NT2/D1 (cell line): ENCODE measurements at regions not wholly inside any gene's neighbourhood (a gene's known extent, or its start where the extent isn't known, plus 50 kb on each side); places are given as distances from the start of the nearest gene placed in this dataset.

Experiments used
- DNase-seq: peaks from one replicate; pipeline ENCODE4 v3.0.0-alpha.2; 2011; ENCODE audit warnings: low read depth, low spot score
- H3K27me3 ChIP-seq: 2 replicates; pipeline ENCODE4 v1.6.0; 2011; ENCODE audit warnings: mild to moderate bottlenecking; ENCODE audit not compliant: insufficient read length, insufficient read depth
- H3K36me3 ChIP-seq: 2 replicates; pipeline ENCODE4 v1.6.1; 2011; ENCODE audit warnings: mild to moderate bottlenecking, low read length, mixed read lengths; ENCODE audit not compliant: insufficient read depth, insufficient read length
- H3K4me1 ChIP-seq: 2 replicates; pipeline ENCODE4 v1.5.1; 2011; ENCODE audit not compliant: insufficient read depth, insufficient read length
- H3K4me3 ChIP-seq: 2 replicates; pipeline ENCODE4 v1.5.1; 2011; ENCODE audit warnings: low read depth; ENCODE audit not compliant: insufficient read length
- H3K9ac ChIP-seq: 2 replicates; pipeline ENCODE4 v1.6.0; 2011; ENCODE audit warnings: low read depth; ENCODE audit not compliant: insufficient read length
- H3K9me3 ChIP-seq: 2 replicates; pipeline ENCODE4 v1.5.1; 2011; ENCODE audit warnings: mild to moderate bottlenecking, low read length; ENCODE audit not compliant: insufficient read depth
- SUZ12 ChIP-seq: IDR thresholded peaks from 2 replicates; pipeline ENCODE4 v1.6.1; 2011; ENCODE audit not compliant: insufficient read length, insufficient read depth; ENCODE audit errors: extremely low read depth
- YY1 ChIP-seq: IDR thresholded peaks from 2 replicates; pipeline ENCODE4 v1.6.1; 2011; ENCODE audit not compliant: insufficient read length, insufficient read depth
- ZNF274 ChIP-seq: IDR thresholded peaks from 2 replicates; pipeline ENCODE4 v1.6.1; 2011; ENCODE audit warnings: mild to moderate bottlenecking, low read depth, low read length

DNA sequence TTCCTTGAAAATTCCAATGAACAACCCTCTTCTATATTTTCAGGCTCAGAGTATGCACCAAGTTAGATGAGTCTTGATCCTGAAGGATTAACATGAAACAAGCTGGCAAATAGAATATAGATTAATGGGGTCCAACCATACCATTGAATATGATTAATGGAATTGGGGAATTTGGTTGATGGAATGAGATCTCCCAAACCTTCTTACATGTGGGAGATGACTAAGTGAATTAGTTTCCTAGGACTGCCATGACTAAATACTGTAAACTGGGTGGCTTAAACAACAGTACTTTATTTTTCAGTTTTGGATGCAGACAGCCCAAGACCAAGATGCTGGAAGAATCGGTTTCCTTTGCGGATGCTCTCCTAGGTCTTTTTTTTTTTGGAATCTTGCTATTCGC is 347.0 kb downstream of the QKI start:
- Histone ChIP-seq H3K36me3 (no peaks in the 10 kb centered on the region), H3K4me1 (no peaks in the 10 kb centered on the region), H3K9ac (no peak overlapping the region), H3K4me3 (no peak overlapping the region), H3K9me3 (no peaks in the 10 kb centered on the region), H3K27me3 (no peaks in the 10 kb centered on the region)
- DNase-seq: no peak
- TF ChIP-seq SUZ12 (no peak), YY1 (no peak), ZNF274 (no peak)

GRCh38 chr6:163760860-163761259 is 346.3 kb downstream of the QKI start:
- Histone ChIP-seq H3K4me3 (no peak overlapping the region), H3K27me3 (no peaks in the 10 kb centered on the region), H3K9me3 (no peaks in the 10 kb centered on the region), H3K4me1 (no peaks in the 10 kb centered on the region), H3K9ac (no peak overlapping the region), H3K36me3 (no peaks in the 10 kb centered on the region)
- TF ChIP-seq ZNF274 (no peak), YY1 (no peak), SUZ12 (no peak)
- DNase-seq: no peak

DNA sequence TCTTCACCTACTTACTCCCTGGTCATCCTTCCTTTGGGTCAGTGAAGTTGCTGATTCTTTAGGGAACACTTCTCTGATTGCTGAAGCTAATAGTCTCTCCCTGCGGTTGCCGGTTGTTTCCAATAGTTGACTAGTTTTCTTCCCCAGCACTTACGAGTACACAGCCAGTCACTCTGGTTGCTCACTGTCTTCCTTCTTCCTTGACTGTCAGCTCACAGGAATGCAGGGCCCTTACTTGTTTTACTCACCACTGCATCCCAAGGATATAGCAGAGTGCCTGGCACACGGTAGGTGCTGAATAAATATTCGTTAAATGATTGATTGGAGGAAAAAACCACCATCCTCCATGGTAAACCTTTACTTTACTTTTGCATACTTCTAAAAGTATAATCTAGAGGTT is 345.0 kb downstream of the QKI start:
- H3K9ac ChIP-seq: no peak overlapping the region
- no peaks in the 10 kb centered on the region for H3K9me3 ChIP-seq
- H3K4me3 ChIP-seq: no peak overlapping the region
- DNase-seq: no peak
- no peak for TF ChIP-seq YY1
- no peak for TF ChIP-seq ZNF274
- no peak for TF ChIP-seq SUZ12
- no peaks in the 10 kb centered on the region for H3K36me3 ChIP-seq
- no peaks in the 10 kb centered on the region for H3K4me1 ChIP-seq
- H3K27me3 ChIP-seq: no peaks in the 10 kb centered on the region

DNA sequence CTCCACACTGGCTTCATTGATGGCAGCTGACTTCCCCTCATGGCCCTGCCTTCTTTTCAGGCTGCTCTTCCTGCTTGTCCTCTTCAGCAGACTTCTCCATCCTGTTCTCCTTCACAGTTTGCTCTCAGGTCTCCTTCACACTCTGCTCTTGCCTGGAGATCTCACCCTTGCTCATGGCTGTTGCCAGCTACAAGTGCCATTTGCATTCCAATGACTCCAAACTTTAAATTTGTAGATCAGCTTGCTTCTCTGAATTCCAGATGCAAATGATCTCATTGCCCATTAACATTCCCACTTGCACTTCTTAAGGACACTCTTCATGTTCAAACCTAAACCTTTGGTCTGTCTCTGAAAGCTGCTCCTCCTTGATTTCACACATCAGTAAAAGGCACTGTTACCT is 343.0 kb downstream of the QKI start:
- peak; percentile 39 for DNase-seq
- H3K9me3 ChIP-seq: no peaks in the 10 kb centered on the region
- no peak for TF ChIP-seq ZNF274

GRCh38 chr6:163756079-163756478 is 341.6 kb downstream of the QKI start:
- no peak for DNase-seq
- no peaks in the 10 kb centered on the region for H3K27me3 ChIP-seq
- peaks cover 4% of the 10 kb centered on the region for H3K4me1 ChIP-seq
- no peaks in the 10 kb centered on the region for H3K9me3 ChIP-seq
- no peak overlapping the region for H3K4me3 ChIP-seq
- no peak overlapping the region for H3K9ac ChIP-seq
- no peaks in the 10 kb centered on the region for H3K36me3 ChIP-seq
- TF ChIP-seq SUZ12: no peak

More for the DNA sequence above, 343.0 kb downstream of the QKI start:
- Histone ChIP-seq H3K36me3 (no peaks in the 10 kb centered on the region), H3K27me3 (no peaks in the 10 kb centered on the region), H3K4me1 (peaks cover under 1% of the 10 kb centered on the region), H3K9ac (no peak overlapping the region), H3K4me3 (no peak overlapping the region)

GRCh38 chr6:163754866-163755265 is 340.3 kb downstream of the QKI start:
- H3K27me3 ChIP-seq: no peaks in the 10 kb centered on the region
- DNase-seq: no peak
- TF ChIP-seq SUZ12 (no peak), ZNF274 (no peak), YY1 (no peak)
- H3K36me3 ChIP-seq: no peaks in the 10 kb centered on the region
- H3K4me3 ChIP-seq: no peak overlapping the region
- H3K9ac ChIP-seq: no peak overlapping the region
- H3K9me3 ChIP-seq: no peaks in the 10 kb centered on the region
- H3K4me1 ChIP-seq: peaks cover 4% of the 10 kb centered on the region

GRCh38 chr6:163753430-163753829 is 338.9 kb downstream of the QKI start:
- no peak for DNase-seq
- H3K9me3 ChIP-seq: no peaks in the 10 kb centered on the region
- no peak overlapping the region for H3K9ac ChIP-seq
- no peak for TF ChIP-seq YY1
- TF ChIP-seq ZNF274: no peak
- TF ChIP-seq SUZ12: no peak
- no peaks in the 10 kb centered on the region for H3K36me3 ChIP-seq
- H3K4me1 ChIP-seq: peaks cover 4% of the 10 kb centered on the region
- H3K4me3 ChIP-seq: no peak overlapping the region
- no peaks in the 10 kb centered on the region for H3K27me3 ChIP-seq

GRCh38 chr6:163752446-163752845 is 337.9 kb downstream of the QKI start:
- no peaks in the 10 kb centered on the region for H3K36me3 ChIP-seq
- TF ChIP-seq ZNF274 (no peak), SUZ12 (no peak), YY1 (no peak)
- no peak overlapping the region for H3K9ac ChIP-seq
- DNase-seq: no peak
- no peak overlapping the region for H3K4me3 ChIP-seq
- H3K4me1 ChIP-seq: peaks cover 4% of the 10 kb centered on the region
- H3K9me3 ChIP-seq: no peaks in the 10 kb centered on the region
- no peaks in the 10 kb centered on the region for H3K27me3 ChIP-seq
